ENCODE measurements at regions not wholly inside any gene's neighbourhood (a gene's known extent, or its start where the extent isn't known, plus 50 kb on each side); places are given as distances from the start of the nearest gene placed in this dataset.

GRCh38 chr2:136360790-136361189, 242.8 kb upstream of the CXCR4 start:
- dilution Hi-C loops (cut with MboI; ENCODE audit: extremely low pct_ligation_motif_present, low sequenced_read_pairs) = no loop called here
- FAIRE-seq (no peak), DNase-seq (ENCODE audit: low read depth, low spot score) (no peak)
- Histone ChIP-seq H2AFZ (ENCODE audit: control insufficient read depth, low read length) (no peak overlapping the region), H3K27me3 (ENCODE audit: control insufficient read depth, extremely low read depth, insufficient read depth, low read length) (peaks cover 10% of the 10 kb centered on the region), H3K4me3 (ENCODE audit: control insufficient read depth in 2 of 3, extremely low read depth in 1 of 3, insufficient read depth in 2 of 3, low read depth in 1 of 3, low read length in 3 of 3) (no peak overlapping the region), H3K79me2 (ENCODE audit: control insufficient read depth, insufficient read depth, low read length) (no peaks in the 10 kb centered on the region), H3K4me1 (ENCODE audit: control insufficient read depth, extremely low read depth, insufficient read depth, low read length) (no peaks in the 10 kb centered on the region), H4K20me1 (ENCODE audit: control insufficient read depth, extremely low read depth, insufficient read depth, low read length) (no peaks in the 10 kb centered on the region), H3K36me3 (ENCODE audit: control insufficient read depth in 2 of 2, extremely low read depth in 1 of 2, insufficient read depth in 2 of 2, low read length in 2 of 2) (no peaks in the 10 kb centered on the region), H3K27ac (ENCODE audit: control insufficient read depth, insufficient read depth, low read length) (no peak overlapping the region), H3K9ac (ENCODE audit: control insufficient read depth, extremely low read depth, insufficient read depth, low read length) (no peak overlapping the region), H3K9me1 (ENCODE audit: control insufficient read depth, extremely low read depth, insufficient read depth, low read length) (no peaks in the 10 kb centered on the region), H3K9me3 (ENCODE audit: control insufficient read depth, low read depth, low read length) (no peaks in the 10 kb centered on the region), H3K4me2 (ENCODE audit: control insufficient read depth, extremely low read depth, insufficient read depth, low read depth, low read length) (no peak overlapping the region)
- TF ChIP-seq CTCF (optimal IDR thresholded peaks at IDR 0.05 in 1 of 3, IDR thresholded peaks at IDR 0.05 in 1 of 3, conservative IDR thresholded peaks at IDR 0.05 in 1 of 3; ENCODE audit: extremely low read depth in 1 of 3, insufficient read depth in 2 of 3, low read length in 3 of 3) (no peak), EZH2 (IDR thresholded peaks at IDR 0.05; ENCODE audit: low read length) (no peak)

GRCh38 chr2:136359121-136359965, 241.4 kb upstream of the CXCR4 start:
- FAIRE-seq (no peak), DNase-seq (ENCODE audit: low read depth, low spot score) (no peak)
- Histone ChIP-seq H3K4me3 (ENCODE audit: control insufficient read depth in 2 of 3, extremely low read depth in 1 of 3, insufficient read depth in 2 of 3, low read depth in 1 of 3, low read length in 3 of 3) (no peak overlapping the region), H3K4me1 (ENCODE audit: control insufficient read depth, extremely low read depth, insufficient read depth, low read length) (no peaks in the 10 kb centered on the region), H3K9me1 (ENCODE audit: control insufficient read depth, extremely low read depth, insufficient read depth, low read length) (no peaks in the 10 kb centered on the region), H3K27ac (ENCODE audit: control insufficient read depth, insufficient read depth, low read length) (no peak overlapping the region), H3K27me3 (ENCODE audit: control insufficient read depth, extremely low read depth, insufficient read depth, low read length) (peaks cover 15% of the 10 kb centered on the region), H3K4me2 (ENCODE audit: control insufficient read depth, extremely low read depth, insufficient read depth, low read depth, low read length) (no peak overlapping the region), H3K36me3 (ENCODE audit: control insufficient read depth in 2 of 2, extremely low read depth in 1 of 2, insufficient read depth in 2 of 2, low read length in 2 of 2) (no peaks in the 10 kb centered on the region), H3K9me3 (ENCODE audit: control insufficient read depth, low read depth, low read length) (no peaks in the 10 kb centered on the region), H3K79me2 (ENCODE audit: control insufficient read depth, insufficient read depth, low read length) (no peaks in the 10 kb centered on the region), H2AFZ (ENCODE audit: control insufficient read depth, low read length) (no peak overlapping the region), H3K9ac (ENCODE audit: control insufficient read depth, extremely low read depth, insufficient read depth, low read length) (no peak overlapping the region), H4K20me1 (ENCODE audit: control insufficient read depth, extremely low read depth, insufficient read depth, low read length) (no peaks in the 10 kb centered on the region)
- dilution Hi-C loops (cut with MboI; ENCODE audit: extremely low pct_ligation_motif_present, low sequenced_read_pairs) = no loop called here
- TF ChIP-seq EZH2 (IDR thresholded peaks at IDR 0.05; ENCODE audit: low read length) (no peak), CTCF (optimal IDR thresholded peaks at IDR 0.05 in 1 of 3, IDR thresholded peaks at IDR 0.05 in 1 of 3, conservative IDR thresholded peaks at IDR 0.05 in 1 of 3; ENCODE audit: extremely low read depth in 1 of 3, insufficient read depth in 2 of 3, low read length in 3 of 3) (no peak)

Data from keratinocyte (primary cell).